ENCODE measurements at regions not wholly inside any gene's neighbourhood (a gene's known extent, or its start where the extent isn't known, plus 50 kb on each side); places are given as distances from the start of the nearest gene placed in this dataset.

DNA sequence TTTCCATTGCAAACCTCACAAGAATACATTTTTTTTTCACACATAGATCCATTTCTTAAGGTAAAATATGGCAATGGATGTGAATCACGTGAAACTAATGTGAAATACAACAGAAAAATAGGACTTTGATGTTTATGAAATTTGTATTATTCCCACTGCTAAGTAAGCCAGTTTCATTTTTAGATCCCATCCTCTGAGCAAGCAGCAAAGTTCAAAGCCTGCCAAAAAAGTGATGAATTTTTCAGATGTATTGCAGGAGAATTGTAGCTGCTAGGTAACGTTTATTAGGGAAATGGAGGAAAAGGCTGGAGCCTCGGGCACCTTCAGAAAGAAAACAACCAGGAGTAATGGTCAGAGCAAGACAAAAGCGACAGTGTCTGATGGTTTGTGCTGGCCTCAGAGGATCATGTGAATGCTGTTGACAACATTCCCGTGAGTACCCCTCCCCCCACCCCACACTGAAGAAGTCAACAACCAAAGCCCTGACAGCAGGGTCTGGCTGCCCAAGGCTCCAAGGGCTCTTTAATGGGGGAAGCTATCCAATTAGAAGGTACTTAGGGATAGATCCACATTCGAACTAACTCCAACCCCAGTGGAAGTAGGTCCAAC is 95.5 kb downstream of the OXGR1 start:
- Histone ChIP-seq H2AFZ (ENCODE audit: low read length) (peak overlapping the region; percentile 99), H3K27me3 (replicated peaks in 1 of 4; ENCODE audit: control insufficient read depth in 3 of 4, extremely low read depth in 1 of 4, insufficient read depth in 3 of 4, low read length in 3 of 4) (no peaks in the 10 kb centered on the region)
- DNase-seq (ENCODE audit: low read depth in 1 of 2, low spot score in 2 of 2): no peak

More for the DNA sequence above, 95.5 kb downstream of the OXGR1 start:
- H4K8ac ChIP-seq (ENCODE audit: extremely low read depth, insufficient read depth, low read length): no peak overlapping the region
- no peak overlapping the region for H4K5ac ChIP-seq (ENCODE audit: insufficient read length, low read depth, low read length)
- H3K79me1 ChIP-seq (ENCODE audit: low read depth, low read length): no peaks in the 10 kb centered on the region
- H3K9me3 ChIP-seq (ENCODE audit: insufficient read depth in 2 of 2, low read depth in 1 of 2, low read length in 1 of 2): no peaks in the 10 kb centered on the region
- TF ChIP-seq RAD21 (IDR thresholded peaks at IDR 0.05 in 1 of 2, conservative IDR thresholded peaks at IDR 0.05 in 1 of 2; ENCODE audit: low read depth in 2 of 2, low read length in 2 of 2): no peak; a peak in 1 of 4 replicates
- TF ChIP-seq SP2 (IDR thresholded peaks at IDR 0.05; ENCODE audit: low read length): no peak
- TF ChIP-seq TAF1 (IDR thresholded peaks at IDR 0.05; ENCODE audit: low read depth, low read length): peak; percentile 41; the same call in 1 of the 2 replicates
- TF ChIP-seq ASH2L (IDR thresholded peaks at IDR 0.05; ENCODE audit: low read length): peak; percentile 88
- TF ChIP-seq TEAD4 (IDR thresholded peaks at IDR 0.05; ENCODE audit: low read depth, low read length): peak; percentile 55; the same call in 1 of the 2 replicates
- TF ChIP-seq SP1 (IDR thresholded peaks at IDR 0.05; ENCODE audit: low read depth, low read length): peak; percentile 60; the same call in 1 of the 2 replicates
- no peak overlapping the region for H2BK5ac ChIP-seq (ENCODE audit: low read depth, low read length)
- CTCF ChIA-PET (ENCODE audit: partially characterized antibody): interaction anchor here (0.7 kb wide), 1 partner anchor 20 kb away, joined by 3 read pairs; no protein-coding TSS in a partner anchor
- POLR2A ChIA-PET (ENCODE audit: partially characterized antibody): interaction anchor here (0.6 kb wide), 1 partner anchor 10 kb away, joined by 3 read pairs; no protein-coding TSS in a partner anchor
- no peaks in the 10 kb centered on the region for H4K20me1 ChIP-seq (replicated peaks in 1 of 2; ENCODE audit: control insufficient read depth in 1 of 2, insufficient read depth in 2 of 2, low read length in 2 of 2)
- H3K4me1 ChIP-seq (replicated peaks in 1 of 4; ENCODE audit: control insufficient read depth in 3 of 4, insufficient read depth in 4 of 4, low read length in 3 of 4): peaks cover 0 to 8% (median 6%) of the 10 kb centered on the region in 4 experiments; a peak in 3 of 7 replicates
- H2BK20ac ChIP-seq (ENCODE audit: low read length): no peak overlapping the region
- H2BK120ac ChIP-seq (replicated peaks; ENCODE audit: low read depth, low read length): no peak overlapping the region
- no peak overlapping the region for H2BK12ac ChIP-seq (ENCODE audit: low read depth, low read length)
- H4K91ac ChIP-seq (replicated peaks; ENCODE audit: insufficient read length, low read length): no peak overlapping the region
- no peaks in the 10 kb centered on the region for H3K36me3 ChIP-seq (ENCODE audit: control insufficient read depth in 2 of 4, insufficient read depth in 4 of 4, low read length in 3 of 4)
- peak overlapping the region; percentile 16 to 37; a peak in 2 of 4 replicates for H3K4me2 ChIP-seq (ENCODE audit: insufficient read depth in 1 of 2, low read depth in 2 of 2, low read length in 2 of 2)
- H3K23me2 ChIP-seq (ENCODE audit: low read depth, low read length): no peaks in the 10 kb centered on the region
- no peak overlapping the region for H2AK5ac ChIP-seq (ENCODE audit: low read depth, low read length)
- H3K9ac ChIP-seq (replicated peaks in 1 of 4; ENCODE audit: extremely low read depth in 1 of 4, low read depth in 3 of 4, low read length in 3 of 4): no peak overlapping the region
- H3K56ac ChIP-seq (replicated peaks; ENCODE audit: insufficient read length, low read depth, low read length): no peak overlapping the region
- no peak overlapping the region for H3K27ac ChIP-seq (ENCODE audit: low read depth, low read length)
- no peak overlapping the region for H3K14ac ChIP-seq (ENCODE audit: insufficient read length)
- H3K4me3 ChIP-seq (ENCODE audit: extremely low read depth in 1 of 4, insufficient read depth in 2 of 4, low read depth in 3 of 4, low read length in 4 of 4): peak overlapping the region in 1 of 4 experiments; percentile 1; a peak in 1 of 8 replicates
- no peaks in the 10 kb centered on the region for H3K79me2 ChIP-seq (ENCODE audit: control insufficient read depth in 1 of 2, insufficient read depth in 2 of 2, low read length in 2 of 2)
- H2BK15ac ChIP-seq (ENCODE audit: low read length): no peak overlapping the region
- WGBS, 2 experiments (ENCODE audit: extremely low coverage in 1 of 2, insufficient coverage in 1 of 2, insufficient read length in 1 of 2, insufficient replicate concordance in 2 of 2, low coverage in 1 of 2, low lambda C conversion rate in 2 of 2, missing lambda C conversion rate in 1 of 2): 70% methylated on average over 6 of the region's 6 CpGs; no CpG with 5 or more reads in 1 of the 2 experiments
- H3K18ac ChIP-seq (ENCODE audit: extremely low read depth, low read length): no peak overlapping the region
- no peak overlapping the region for H3K4ac ChIP-seq (replicated peaks; ENCODE audit: insufficient read length, low read depth, low read length)
- FAIRE-seq: peak; percentile 55
- H3K23ac ChIP-seq (ENCODE audit: insufficient read length): no peak overlapping the region
